ENCODE measurements at regions not wholly inside any gene's neighbourhood (a gene's known extent, or its start where the extent isn't known, plus 50 kb on each side); places are given as distances from the start of the nearest gene placed in this dataset.
"Not testable (repeated sequence)": the region's sequence is repeated elsewhere in the genome, so short reads cannot be mapped to it uniquely, and the experiment has no call there.

- Histone ChIP-seq H3K27me3 (ENCODE audit: insufficient read depth, low read depth, low read length) (no peaks in the 10 kb centered on the region), H4K20me1 (ENCODE audit: insufficient read depth) (no peaks in the 10 kb centered on the region), H2AFZ (ENCODE audit: low read depth, low read length) (no peak overlapping the region), H3K36me3 (ENCODE audit: insufficient read depth, low read length) (no peaks in the 10 kb centered on the region), H3K9ac (ENCODE audit: low read length) (no peak overlapping the region), H3K4me2 (ENCODE audit: low read length) (no peak overlapping the region), H3K4me3 (ENCODE audit: low read length) (no peak overlapping the region), H3K27ac (ENCODE audit: low read length) (no peak overlapping the region), H3K9me2 (ENCODE audit: insufficient read depth, low read length) (no peaks in the 10 kb centered on the region), H3F3A (ENCODE audit: insufficient read depth, low read length, poor library complexity, severe bottlenecking) (no peaks in the 10 kb centered on the region), H3K9me3 (ENCODE audit: low read length) (no peaks in the 10 kb centered on the region), H3K79me2 (replicated peaks; ENCODE audit: insufficient read depth, low read length) (no peaks in the 10 kb centered on the region)
- TF ChIP-seq CTCF (IDR thresholded peaks at IDR 0.05; ENCODE audit: poor library complexity, severe bottlenecking) (no peak), RAD21 (conservative IDR thresholded peaks at IDR 0.05) (no peak), REST (IDR thresholded peaks at IDR 0.05; ENCODE audit: borderline replicate concordance) (no peak), TAF1 (IDR thresholded peaks at IDR 0.05; ENCODE audit: low read depth) (no peak), SMC3 (conservative IDR thresholded peaks at IDR 0.05; ENCODE audit: poor library complexity) (no peak), EZH2 (IDR thresholded peaks at IDR 0.05; ENCODE audit: borderline replicate concordance, insufficient read depth, low read length, poor library complexity, severe bottlenecking) (no peak), POLR2AphosphoS5 (IDR thresholded peaks at IDR 0.05) (no peak), EP300 (conservative IDR thresholded peaks at IDR 0.05; ENCODE audit: poor library complexity, severe bottlenecking) (no peak), MXI1 (conservative IDR thresholded peaks at IDR 0.05; ENCODE audit: poor library complexity, severe bottlenecking) (no peak)
Measured at GRCh38 chr3:11709782-11710181, 66.1 kb upstream of the VGLL4 start.

GRCh38 chr3:11707084-11707483 is 63.4 kb upstream of the VGLL4 start:
- H3K36me3 ChIP-seq (ENCODE audit: insufficient read depth, low read length); H3F3A ChIP-seq (ENCODE audit: insufficient read depth, low read length, poor library complexity, severe bottlenecking); H3K27me3 ChIP-seq (ENCODE audit: insufficient read depth, low read depth, low read length); H2AFZ ChIP-seq (ENCODE audit: low read depth, low read length); H3K9ac ChIP-seq (ENCODE audit: low read length); H3K9me3 ChIP-seq (ENCODE audit: low read length); H3K4me2 ChIP-seq (ENCODE audit: low read length); H3K27ac ChIP-seq (ENCODE audit: low read length); H3K9me2 ChIP-seq (ENCODE audit: insufficient read depth, low read length); H4K20me1 ChIP-seq (ENCODE audit: insufficient read depth); H3K4me3 ChIP-seq (ENCODE audit: low read length); H3K79me2 ChIP-seq (replicated peaks; ENCODE audit: insufficient read depth, low read length): not testable (repeated sequence)

- Histone ChIP-seq H3K4me2 (ENCODE audit: low read length) (no peak overlapping the region), H3K9me2 (ENCODE audit: insufficient read depth, low read length) (no peaks in the 10 kb centered on the region), H3K9me3 (ENCODE audit: low read length) (no peaks in the 10 kb centered on the region), H3K9ac (ENCODE audit: low read length) (no peak overlapping the region), H3K36me3 (ENCODE audit: insufficient read depth, low read length) (no peaks in the 10 kb centered on the region), H4K20me1 (ENCODE audit: insufficient read depth) (no peaks in the 10 kb centered on the region), H3K27me3 (ENCODE audit: insufficient read depth, low read depth, low read length) (no peaks in the 10 kb centered on the region), H3K27ac (ENCODE audit: low read length) (no peak overlapping the region), H3K4me3 (ENCODE audit: low read length) (no peak overlapping the region), H3F3A (ENCODE audit: insufficient read depth, low read length, poor library complexity, severe bottlenecking) (no peaks in the 10 kb centered on the region), H3K79me2 (replicated peaks; ENCODE audit: insufficient read depth, low read length) (no peaks in the 10 kb centered on the region), H2AFZ (ENCODE audit: low read depth, low read length) (no peak overlapping the region)
- TF ChIP-seq TAF1 (IDR thresholded peaks at IDR 0.05; ENCODE audit: low read depth), result no peak
- TF ChIP-seq CTCF (IDR thresholded peaks at IDR 0.05; ENCODE audit: poor library complexity, severe bottlenecking), result no peak
- no peak for TF ChIP-seq EZH2 (IDR thresholded peaks at IDR 0.05; ENCODE audit: borderline replicate concordance, insufficient read depth, low read length, poor library complexity, severe bottlenecking)
- no peak for TF ChIP-seq SMC3 (conservative IDR thresholded peaks at IDR 0.05; ENCODE audit: poor library complexity)
- TF ChIP-seq MXI1 (conservative IDR thresholded peaks at IDR 0.05; ENCODE audit: poor library complexity, severe bottlenecking), result no peak
- no peak for TF ChIP-seq REST (IDR thresholded peaks at IDR 0.05; ENCODE audit: borderline replicate concordance)
- no peak for TF ChIP-seq EP300 (conservative IDR thresholded peaks at IDR 0.05; ENCODE audit: poor library complexity, severe bottlenecking)
- TF ChIP-seq RAD21 (conservative IDR thresholded peaks at IDR 0.05), result no peak
Measured at GRCh38 chr3:11706604-11707003, 62.9 kb upstream of the VGLL4 start.

Data from neural cell (in vitro differentiated cells).